Stomach (tissue), 4 donors: ENCODE measurements at regions not wholly inside any gene's neighbourhood (a gene's known extent, or its start where the extent isn't known, plus 50 kb on each side); places are given as distances from the start of the nearest gene placed in this dataset.

Source experiments
- CTCF ChIP-seq, 7 experiments: fragments of 450-650 bp in 4 of 7; fragments of 200-600 bp in 3 of 7; sonication (generic) in 3 of 7; IDR thresholded peaks; one replicate each; pipeline ENCODE4 v1.5.1; 2016 to 2019; ENCODE audit warnings: antibody characterized with exemption in 7 of 7, control low read depth in 2 of 7, mild to moderate bottlenecking in 1 of 7
- EP300 ChIP-seq: sonication (generic); formaldehyde crosslinking; IDR thresholded peaks from one replicate; pipeline ENCODE4 v1.6.1; 2017; ENCODE audit warnings: antibody characterized with exemption
- POLR2A ChIP-seq, 4 donors: fragments of 450-650 bp; IDR thresholded peaks; one replicate each; pipeline ENCODE4 v1.6.1; 2016; ENCODE audit warnings: antibody characterized with exemption in 4 of 4, control low read depth in 2 of 4, mild to moderate bottlenecking in 1 of 4, moderate library complexity in 1 of 4
- POLR2AphosphoS5 ChIP-seq, 3 donors: sonication (generic); formaldehyde crosslinking; IDR thresholded peaks; one replicate each; pipeline ENCODE4 v1.6.1; 2016; ENCODE audit warnings: antibody characterized with exemption in 3 of 3

- TF ChIP-seq POLR2A (IDR thresholded peaks at IDR 0.05) = no peak
- no peak for TF ChIP-seq CTCF (IDR thresholded peaks at IDR 0.05)
- TF ChIP-seq POLR2AphosphoS5 (IDR thresholded peaks at IDR 0.05) = no peak
- TF ChIP-seq EP300 = no peak
These were observed 112.0 kb upstream of the TEKT4 start for GRCh38 chr2:94759211-94759610.
